Gastroesophageal sphincter (tissue), 4 donors: ENCODE measurements at regions not wholly inside any gene's neighbourhood (a gene's known extent, or its start where the extent isn't known, plus 50 kb on each side); places are given as distances from the start of the nearest gene placed in this dataset.

Source experiments
- ATAC-seq: fragments of 150-250 bp; one replicate; pipeline ENCODE4 v1.9.1; 2016; ENCODE audit warnings: mild to moderate bottlenecking, moderate library complexity
- H3K27ac ChIP-seq, 4 donors: fragments of 200-600 bp; sonication (generic) in 3 of 4; 1 replicate in 3 of 4; 2 replicates in 1 of 4; pipeline ENCODE4 v1.5.1; 2016 to 2019
- H3K27me3 ChIP-seq: fragments of 200-600 bp; sonication (generic); one replicate; pipeline ENCODE4 v1.5.1; 2019
- H3K36me3 ChIP-seq, 2 donors: fragments of 200-600 bp; sonication (generic); one replicate each; pipeline ENCODE4 v1.5.1; 2019; ENCODE audit warnings: control low read depth in 1 of 2
- H3K4me1 ChIP-seq, 3 donors: fragments of 200-600 bp; sonication (generic); 1 replicate in 2 of 3; 2 replicates in 1 of 3; pipeline ENCODE4 v1.5.1; 2016 to 2019; ENCODE audit warnings: control low read depth in 2 of 3
- H3K4me3 ChIP-seq, 2 donors: fragments of 200-600 bp; sonication (generic); one replicate each; pipeline ENCODE4 v1.5.1; 2019; ENCODE audit warnings: mild to moderate bottlenecking in 1 of 2, moderate library complexity in 1 of 2
- H3K9me3 ChIP-seq, 3 donors: fragments of 200-600 bp; sonication (generic); one replicate each; pipeline ENCODE4 v1.5.1; 2017 to 2019; ENCODE audit warnings: control low read depth in 2 of 3
- EP300 ChIP-seq: sonication (generic); formaldehyde crosslinking; IDR thresholded peaks from one replicate; pipeline ENCODE4 v1.6.1; 2017; ENCODE audit warnings: antibody characterized with exemption, mild to moderate bottlenecking
- POLR2A ChIP-seq, 2 donors: fragments of 450-650 bp; IDR thresholded peaks; one replicate each; pipeline ENCODE4 v1.6.1; 2017; ENCODE audit warnings: antibody characterized with exemption in 2 of 2, mild to moderate bottlenecking in 2 of 2, moderate library complexity in 1 of 2
- POLR2AphosphoS5 ChIP-seq: sonication (generic); formaldehyde crosslinking; IDR thresholded peaks from one replicate; pipeline ENCODE4 v1.6.1; 2017; ENCODE audit warnings: antibody characterized with exemption
- WGBS, 2 donors: methylation state at CpG; one replicate each; pipeline ENCODE4 v1.1.5; 2018; ENCODE audit warnings: low coverage in 1 of 2; 5-methylcytosine and 5-hydroxymethylcytosine counted together
- TF ChIP-seq, protein P1 (sequence below), 4 experiments: fragments of 200-600 bp in 2 of 4; fragments of 450-650 bp in 2 of 4; sonication (generic) in 1 of 4; IDR thresholded peaks; one replicate each; pipeline ENCODE4 v1.5.1; 2017 to 2019; ENCODE audit warnings: antibody characterized with exemption in 4 of 4, mild to moderate bottlenecking in 2 of 4, moderate library complexity in 2 of 4

DNA sequence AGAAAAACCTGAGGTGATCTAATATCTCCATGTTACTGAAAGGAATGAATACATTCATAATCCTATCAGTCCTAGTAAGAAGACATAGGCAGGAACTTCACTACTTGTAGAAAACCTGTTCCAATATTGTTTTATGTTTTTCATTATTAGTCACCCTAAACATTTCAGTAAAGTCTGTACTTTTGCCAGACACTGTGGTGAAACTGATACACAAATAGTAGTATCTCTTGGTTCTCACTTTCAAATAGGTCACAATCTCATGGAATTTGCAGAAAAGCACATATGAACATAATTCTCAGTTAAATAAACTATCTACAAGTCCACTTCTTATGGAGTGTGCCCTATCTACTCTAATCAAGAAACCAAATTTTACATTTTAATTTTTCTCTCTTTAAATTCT lies 88.3 kb upstream of the PCDH9 start:
- TF ChIP-seq POLR2AphosphoS5 (no peak), EP300 (no peak), POLR2A (IDR thresholded peaks at IDR 0.05) (no peak)
- TF ChIP-seq, protein P1, sequence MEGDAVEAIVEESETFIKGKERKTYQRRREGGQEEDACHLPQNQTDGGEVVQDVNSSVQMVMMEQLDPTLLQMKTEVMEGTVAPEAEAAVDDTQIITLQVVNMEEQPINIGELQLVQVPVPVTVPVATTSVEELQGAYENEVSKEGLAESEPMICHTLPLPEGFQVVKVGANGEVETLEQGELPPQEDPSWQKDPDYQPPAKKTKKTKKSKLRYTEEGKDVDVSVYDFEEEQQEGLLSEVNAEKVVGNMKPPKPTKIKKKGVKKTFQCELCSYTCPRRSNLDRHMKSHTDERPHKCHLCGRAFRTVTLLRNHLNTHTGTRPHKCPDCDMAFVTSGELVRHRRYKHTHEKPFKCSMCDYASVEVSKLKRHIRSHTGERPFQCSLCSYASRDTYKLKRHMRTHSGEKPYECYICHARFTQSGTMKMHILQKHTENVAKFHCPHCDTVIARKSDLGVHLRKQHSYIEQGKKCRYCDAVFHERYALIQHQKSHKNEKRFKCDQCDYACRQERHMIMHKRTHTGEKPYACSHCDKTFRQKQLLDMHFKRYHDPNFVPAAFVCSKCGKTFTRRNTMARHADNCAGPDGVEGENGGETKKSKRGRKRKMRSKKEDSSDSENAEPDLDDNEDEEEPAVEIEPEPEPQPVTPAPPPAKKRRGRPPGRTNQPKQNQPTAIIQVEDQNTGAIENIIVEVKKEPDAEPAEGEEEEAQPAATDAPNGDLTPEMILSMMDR (IDR thresholded peaks at IDR 0.05), result no peak
- ATAC-seq, result no peak
- H3K36me3 ChIP-seq, result no peaks in the 10 kb centered on the region
- H3K27ac ChIP-seq, result no peak overlapping the region
- no peak overlapping the region for H3K4me3 ChIP-seq
- H3K9me3 ChIP-seq, result no peaks in the 10 kb centered on the region
- H3K4me1 ChIP-seq, result no peaks in the 10 kb centered on the region
- no peaks in the 10 kb centered on the region for H3K27me3 ChIP-seq

DNA sequence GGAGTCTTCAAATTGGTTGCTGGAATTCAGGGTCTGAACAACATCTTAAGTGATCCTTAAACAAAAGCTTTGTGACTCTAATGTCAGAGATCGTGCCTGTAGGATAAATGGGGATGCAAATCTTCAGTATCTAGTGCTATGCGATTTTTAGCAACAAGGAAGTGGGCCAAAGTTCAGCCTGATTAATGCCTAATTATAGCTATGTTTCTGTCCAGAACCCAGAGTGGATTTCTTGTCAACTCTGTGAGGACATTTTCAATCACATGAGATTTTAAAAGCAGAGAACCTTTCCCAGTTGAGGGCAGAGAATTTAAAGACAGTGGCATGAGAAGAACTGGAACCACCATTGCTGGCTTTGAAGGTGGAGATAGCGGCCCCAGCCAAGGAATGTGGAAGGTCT lies 84.3 kb upstream of the PCDH9 start:
- TF ChIP-seq EP300 (no peak), POLR2AphosphoS5 (no peak), POLR2A (IDR thresholded peaks at IDR 0.05) (no peak)
- TF ChIP-seq, protein P1 (IDR thresholded peaks at IDR 0.05), result no peak
- H3K27me3 ChIP-seq, result no peaks in the 10 kb centered on the region
- H3K27ac ChIP-seq, result no peak overlapping the region
- no peak for ATAC-seq
- no peaks in the 10 kb centered on the region for H3K36me3 ChIP-seq
- H3K4me3 ChIP-seq, result no peak overlapping the region
- 66 to 86% methylated on average over 3 of the region's 3 CpGs for WGBS, 2 donors
- no peaks in the 10 kb centered on the region for H3K4me1 ChIP-seq
- no peaks in the 10 kb centered on the region for H3K9me3 ChIP-seq

DNA sequence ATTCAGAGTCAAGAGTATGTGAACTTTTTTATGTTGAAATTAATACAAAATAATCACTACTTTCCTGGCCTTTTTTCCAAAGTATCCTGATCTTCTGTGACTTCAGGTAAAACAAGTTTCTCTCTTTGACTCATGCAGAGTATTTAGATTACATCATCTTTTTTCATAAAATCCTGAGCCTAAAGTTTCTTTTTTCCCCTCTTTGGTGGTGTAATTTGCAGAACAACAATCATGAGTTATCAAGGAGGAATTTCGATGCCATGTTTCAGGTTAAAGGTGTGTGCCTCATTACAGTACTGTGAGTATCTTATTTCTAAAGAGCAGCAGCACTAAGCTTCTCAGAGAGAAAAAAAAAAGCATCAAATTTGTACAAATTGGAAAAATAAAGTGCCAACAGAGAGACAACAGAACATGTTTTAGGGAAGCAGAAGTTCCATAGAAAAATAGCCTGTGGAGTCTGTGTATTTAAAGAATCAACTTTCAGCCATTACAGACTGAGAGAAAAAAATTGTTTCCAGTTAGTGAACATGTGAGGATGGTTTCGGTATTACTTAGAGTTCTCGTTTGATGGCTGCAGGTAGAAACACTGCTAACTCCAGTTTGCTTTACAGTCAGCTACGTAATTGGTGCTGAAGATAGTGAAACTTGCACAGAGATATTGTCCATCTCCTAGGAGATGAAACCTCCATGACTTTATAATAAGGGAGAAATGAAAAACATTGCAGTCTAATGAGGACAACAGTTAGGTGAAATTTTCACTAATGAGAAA lies 78.1 kb upstream of the PCDH9 start:
- no peak for ATAC-seq
- H3K9me3 ChIP-seq, result no peaks in the 10 kb centered on the region
- H3K4me3 ChIP-seq, result no peak overlapping the region
- TF ChIP-seq EP300, result no peak
- TF ChIP-seq POLR2A (IDR thresholded peaks at IDR 0.05), result no peak
- TF ChIP-seq, protein P1 (IDR thresholded peaks at IDR 0.05), result no peak
- no peak for TF ChIP-seq POLR2AphosphoS5
- H3K27me3 ChIP-seq, result no peaks in the 10 kb centered on the region
- WGBS, 2 donors, result 84 to 90% methylated on average over 4 of the region's 4 CpGs
- no peaks in the 10 kb centered on the region for H3K4me1 ChIP-seq
- no peak overlapping the region for H3K27ac ChIP-seq
- no peaks in the 10 kb centered on the region for H3K36me3 ChIP-seq

DNA sequence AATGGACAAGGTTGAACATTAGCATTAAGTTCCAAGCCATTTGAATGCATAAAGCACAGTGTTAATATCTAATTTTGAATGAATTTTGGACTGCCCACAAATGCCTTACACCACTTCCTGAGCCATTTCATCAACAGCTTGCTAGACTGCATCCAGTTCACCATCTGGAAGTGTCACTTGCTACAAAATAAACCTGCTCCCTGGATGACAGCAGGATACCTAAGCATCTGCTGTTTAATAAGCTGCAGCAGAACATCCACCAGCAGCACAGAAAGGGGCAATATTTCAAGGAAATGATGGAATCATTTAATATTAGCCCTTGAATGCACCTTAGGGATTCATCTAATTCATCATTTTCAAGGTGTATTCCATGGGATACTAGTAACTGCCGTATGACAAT lies 76.6 kb upstream of the PCDH9 start:
- Histone ChIP-seq H3K27me3 (no peaks in the 10 kb centered on the region), H3K4me3 (no peak overlapping the region), H3K27ac (no peak overlapping the region), H3K9me3 (no peaks in the 10 kb centered on the region), H3K36me3 (no peaks in the 10 kb centered on the region), H3K4me1 (no peaks in the 10 kb centered on the region)
- WGBS, 2 donors, result 86 to 89% methylated on average over 1 of the region's 1 CpG
- no peak for ATAC-seq
- TF ChIP-seq POLR2A (IDR thresholded peaks at IDR 0.05) (no peak), POLR2AphosphoS5 (no peak), EP300 (no peak)
- TF ChIP-seq, protein P1 (IDR thresholded peaks at IDR 0.05), result no peak

DNA sequence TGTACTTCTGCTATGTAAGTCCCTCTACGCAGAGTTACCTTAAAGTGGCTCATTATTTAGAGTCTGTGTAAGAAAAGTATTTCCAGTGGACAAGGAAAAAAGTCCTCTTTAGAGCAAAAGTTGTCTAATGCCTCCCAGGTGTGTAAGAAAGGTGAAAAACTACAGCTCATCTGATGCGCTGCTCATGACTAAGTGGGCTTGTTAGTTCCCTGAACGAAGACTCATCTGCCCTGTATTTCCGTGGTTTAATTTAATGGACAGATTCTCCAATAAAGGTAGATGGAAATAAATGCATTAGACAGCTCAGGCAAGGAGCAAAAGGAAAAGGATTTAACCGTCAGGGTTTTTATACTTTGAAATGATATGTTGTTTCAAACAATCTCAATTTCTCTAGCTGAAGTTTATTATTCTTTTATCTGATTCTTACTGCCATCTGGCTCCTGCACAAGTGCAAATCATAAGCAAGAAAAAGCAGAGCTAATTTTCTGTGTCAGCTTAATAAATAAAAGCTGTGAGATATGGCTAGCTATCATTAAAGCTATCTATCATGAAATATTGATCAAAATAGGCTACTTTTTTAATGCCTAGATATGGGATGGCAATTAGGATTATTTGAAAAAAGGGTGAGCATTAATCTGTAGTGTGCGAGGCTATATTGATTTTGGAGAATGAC lies 73.7 kb upstream of the PCDH9 start:
- no peaks in the 10 kb centered on the region for H3K36me3 ChIP-seq
- no peak for ATAC-seq
- no peaks in the 10 kb centered on the region for H3K9me3 ChIP-seq
- TF ChIP-seq, protein P1 (IDR thresholded peaks at IDR 0.05), result no peak
- no peak for TF ChIP-seq EP300
- H3K4me1 ChIP-seq, result no peaks in the 10 kb centered on the region
- no peaks in the 10 kb centered on the region for H3K27me3 ChIP-seq
- no peak overlapping the region for H3K27ac ChIP-seq
- H3K4me3 ChIP-seq, result no peak overlapping the region
- 51 to 54% methylated on average over 5 to 6 of the region's 6 CpGs for WGBS, 2 donors
